HG03558 (cell line): ENCODE measurements at regions not wholly inside any gene's neighbourhood (a gene's known extent, or its start where the extent isn't known, plus 50 kb on each side); places are given as distances from the start of the nearest gene placed in this dataset.

Experiments used
- ATAC-seq: cut with Tn5 transposase; IDR thresholded peaks from one replicate; pipeline ENCODE4 v1.9.1; 2021; ENCODE audit warnings: moderate number of reproducible peaks; ENCODE audit not compliant: unreplicated experiment; ENCODE audit errors: extremely low read depth

DNA sequence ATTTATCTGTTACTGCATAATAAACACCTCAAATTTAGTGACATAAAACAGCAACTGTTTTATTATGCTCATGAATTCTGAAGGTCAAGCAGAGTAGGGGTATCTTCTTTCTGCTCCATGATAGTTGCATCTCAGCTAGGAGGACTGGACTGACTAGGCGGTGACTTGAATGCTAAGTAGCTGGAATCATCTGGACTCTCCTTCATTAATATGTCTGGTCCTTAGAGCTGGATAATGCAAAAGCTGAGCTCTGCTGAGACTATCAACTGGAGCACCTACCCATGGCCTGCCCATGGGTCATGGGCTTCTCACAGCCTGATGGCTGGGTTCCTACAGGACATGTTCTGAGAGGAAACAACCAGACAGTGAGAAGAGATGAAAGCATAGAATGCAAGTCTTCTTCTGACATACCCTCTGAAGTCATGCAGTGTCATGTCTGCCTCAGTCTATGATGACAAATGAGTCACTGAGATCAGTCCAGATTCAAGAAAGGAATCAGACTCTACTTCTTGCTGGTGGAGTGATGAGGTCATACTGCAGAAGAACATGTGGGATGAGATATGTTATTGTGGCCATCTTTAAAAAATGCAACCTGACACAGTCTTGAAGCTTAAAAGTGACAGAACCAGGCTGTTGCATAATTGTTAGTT lies 174.2 kb upstream of the OSR1 start:
- ATAC-seq, result no peak

DNA sequence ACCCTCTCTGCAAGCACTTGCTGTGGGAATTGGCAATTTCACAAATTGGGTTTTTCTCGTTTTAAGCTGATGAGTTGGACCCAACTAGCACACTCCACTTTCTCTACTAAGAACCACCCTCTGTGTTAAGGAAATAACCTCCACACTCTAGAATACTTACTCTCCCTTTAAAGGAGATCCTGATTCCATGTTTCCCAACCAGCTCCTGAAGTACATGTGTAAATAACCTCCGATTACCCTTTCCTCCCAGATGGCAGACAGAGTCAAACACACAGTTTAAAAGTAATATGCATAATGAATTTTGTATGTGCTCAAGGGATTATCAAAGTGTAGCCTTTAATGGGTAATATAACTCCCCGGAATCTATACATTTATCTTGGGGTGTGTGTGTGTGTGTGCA lies 171.3 kb upstream of the OSR1 start:
- no peak for ATAC-seq

DNA sequence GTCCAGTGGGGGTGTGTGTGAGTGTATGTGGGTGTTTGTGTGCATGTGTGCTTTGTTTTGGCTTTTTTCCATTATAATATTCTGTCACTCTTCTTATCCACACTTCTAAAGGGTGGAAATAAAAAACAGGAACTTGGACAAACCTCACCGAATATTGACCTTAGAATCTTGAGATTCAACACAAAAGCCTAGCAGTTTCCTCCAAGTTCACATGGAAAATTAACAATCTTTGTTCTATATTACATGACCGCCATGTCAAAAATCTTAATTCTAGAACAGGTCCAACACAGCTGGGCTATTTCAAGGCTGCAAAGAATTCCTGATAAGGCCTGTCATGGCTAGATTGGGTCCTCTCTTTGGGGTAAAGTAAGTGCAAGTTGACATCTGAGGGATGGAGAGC lies 169.3 kb upstream of the OSR1 start:
- no peak for ATAC-seq

DNA sequence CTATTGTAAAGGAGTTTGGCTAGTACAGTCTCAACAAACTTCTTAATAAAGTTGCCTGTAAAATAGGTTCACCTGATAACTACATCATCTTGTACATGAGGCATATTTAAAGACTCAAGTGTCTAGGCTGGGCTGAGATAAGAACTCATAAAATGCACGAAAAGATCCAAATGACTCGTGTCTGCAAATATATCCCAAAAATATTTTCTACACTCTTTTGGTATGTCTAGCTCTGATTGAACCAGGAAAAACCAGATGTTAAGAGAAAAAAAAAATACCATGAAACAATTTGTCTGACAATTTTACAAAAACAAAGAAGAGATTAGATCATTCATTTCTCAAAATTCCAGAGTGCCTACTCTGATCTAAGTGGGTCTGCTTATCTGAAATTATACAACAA lies 166.9 kb upstream of the OSR1 start:
- no peak for ATAC-seq

DNA sequence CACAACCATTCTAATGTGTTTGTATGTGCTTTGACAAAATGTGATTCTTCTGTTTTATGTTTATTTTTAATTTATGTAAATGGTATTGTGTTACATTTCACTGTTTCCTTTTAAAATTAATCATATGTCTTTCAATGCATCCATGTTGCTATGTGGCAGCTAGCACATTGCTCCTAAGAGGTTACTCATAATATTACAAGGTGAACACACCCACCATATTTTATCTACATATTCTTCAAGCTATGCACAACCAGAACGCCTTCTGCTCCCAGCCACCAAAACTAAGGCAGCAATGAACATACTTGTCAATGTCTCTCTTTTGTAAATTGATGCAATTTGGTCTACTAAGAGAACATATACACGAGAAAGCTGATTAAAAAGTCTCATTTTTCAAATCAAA lies 160.6 kb upstream of the OSR1 start:
- no peak for ATAC-seq

DNA sequence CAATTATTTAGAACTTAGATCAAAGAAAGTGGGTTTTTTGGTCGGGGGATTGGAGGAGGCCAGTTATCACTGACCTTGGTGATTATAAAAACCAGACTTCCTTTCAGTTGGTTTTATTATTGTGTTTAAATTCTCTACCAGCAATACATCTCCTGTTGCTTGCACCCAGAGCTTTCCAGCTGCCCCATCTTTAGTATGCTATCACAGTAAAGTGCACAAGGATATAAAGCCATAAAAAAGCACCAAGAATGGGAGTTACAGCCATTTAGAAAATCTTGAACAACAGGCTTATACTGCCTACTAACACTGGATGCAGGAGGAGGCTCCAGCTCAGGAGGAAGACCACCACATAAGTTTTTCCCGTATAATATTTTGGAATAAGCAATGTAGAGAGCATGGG lies 148.7 kb upstream of the OSR1 start:
- ATAC-seq, result no peak

DNA sequence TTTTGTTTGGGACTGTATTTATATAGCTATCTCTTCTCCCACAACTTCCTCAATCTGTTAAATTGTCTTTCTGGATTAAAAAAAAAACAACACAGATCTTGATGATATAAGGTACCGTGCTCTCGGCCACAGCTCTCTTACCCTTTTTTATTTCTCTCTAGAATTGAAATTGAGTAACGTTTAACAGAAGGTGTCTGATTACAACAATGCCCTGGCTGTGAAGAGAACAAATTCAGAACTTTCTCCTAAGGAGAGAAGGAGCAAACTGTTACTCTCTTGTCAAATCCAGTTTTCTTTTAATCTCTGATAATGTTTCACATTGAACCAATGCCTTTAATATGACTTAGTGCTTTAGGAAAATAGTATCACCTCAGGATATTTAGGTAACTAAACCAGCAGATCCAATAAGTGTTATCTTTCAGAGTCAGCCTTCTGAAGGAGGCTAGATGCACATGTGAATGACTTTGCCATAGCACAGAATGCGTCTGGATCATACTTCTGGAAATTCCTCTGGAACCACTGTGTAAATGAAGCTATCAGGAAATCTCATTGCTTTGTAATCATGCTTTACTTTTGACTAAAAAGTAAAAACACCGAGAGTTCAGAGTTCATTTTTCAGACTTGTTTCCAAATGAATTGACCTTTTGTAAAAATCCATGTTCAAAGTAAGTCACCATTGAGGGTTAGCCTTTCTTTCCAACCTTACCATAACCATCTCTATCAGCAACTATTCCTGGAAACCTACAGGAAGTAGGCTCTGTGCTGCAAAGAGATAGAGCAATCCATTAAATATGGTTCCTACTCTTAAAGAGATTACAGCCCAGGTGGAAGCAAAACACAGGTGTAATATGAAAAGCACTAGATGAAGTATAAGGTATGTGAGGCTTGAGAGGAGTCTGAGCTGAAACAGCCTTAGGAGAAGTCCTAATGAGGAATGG lies 147.0 kb upstream of the OSR1 start:
- ATAC-seq, result no peak

DNA sequence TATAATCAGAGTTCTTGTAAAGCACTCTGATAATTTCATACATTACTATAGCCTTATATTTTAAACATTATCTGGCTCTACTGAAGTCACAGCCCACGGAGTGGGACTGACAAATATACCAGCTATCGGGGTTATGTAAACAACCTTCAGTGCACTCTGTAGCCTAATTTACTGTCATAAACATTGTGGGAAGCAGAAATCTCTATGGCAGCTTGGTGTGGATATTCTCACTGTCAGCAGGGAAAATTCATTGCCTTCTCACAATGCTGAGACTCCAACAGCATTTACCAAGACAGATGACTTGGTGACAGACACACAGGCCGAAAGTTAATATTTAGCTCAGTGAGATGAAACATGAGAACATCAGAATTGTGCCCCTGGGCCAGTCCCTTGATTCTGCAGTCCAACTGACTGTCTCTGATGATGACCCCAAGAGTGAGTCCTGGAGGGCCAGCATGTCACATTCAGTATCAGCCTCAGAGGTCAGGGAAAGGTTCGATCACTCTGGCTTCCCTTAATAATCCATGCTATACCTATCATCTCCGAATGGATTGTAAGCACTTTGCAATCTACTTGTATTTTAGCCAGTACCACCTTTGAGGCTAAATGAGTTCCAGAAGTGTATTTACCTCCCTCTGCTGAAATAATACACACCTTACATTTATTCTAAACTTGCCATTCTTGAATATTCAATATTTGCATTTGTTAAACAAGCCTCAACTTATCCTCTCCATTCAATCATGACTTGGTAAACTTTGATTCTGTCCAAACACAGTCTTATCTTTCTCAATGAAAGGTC lies 146.2 kb upstream of the OSR1 start:
- ATAC-seq, result no peak

DNA sequence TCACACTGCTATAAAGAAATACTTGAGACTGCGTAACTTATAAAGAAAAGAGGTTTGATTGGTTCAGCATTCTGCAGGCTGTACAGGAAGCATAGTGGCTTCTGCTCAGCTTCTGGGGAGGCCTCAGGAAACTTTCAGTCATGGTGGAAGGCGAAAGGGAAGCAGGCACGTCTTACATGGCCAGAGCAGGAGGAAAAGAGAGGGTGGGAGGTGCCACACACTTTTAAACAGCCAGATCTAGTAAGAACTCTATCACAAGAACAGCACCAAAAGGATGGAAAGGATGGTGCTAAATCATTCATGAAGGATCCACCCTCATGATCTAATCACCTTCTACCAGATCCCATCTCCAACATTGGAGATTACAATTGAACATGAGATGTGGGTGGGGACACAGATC lies 145.5 kb upstream of the OSR1 start:
- no peak for ATAC-seq

DNA sequence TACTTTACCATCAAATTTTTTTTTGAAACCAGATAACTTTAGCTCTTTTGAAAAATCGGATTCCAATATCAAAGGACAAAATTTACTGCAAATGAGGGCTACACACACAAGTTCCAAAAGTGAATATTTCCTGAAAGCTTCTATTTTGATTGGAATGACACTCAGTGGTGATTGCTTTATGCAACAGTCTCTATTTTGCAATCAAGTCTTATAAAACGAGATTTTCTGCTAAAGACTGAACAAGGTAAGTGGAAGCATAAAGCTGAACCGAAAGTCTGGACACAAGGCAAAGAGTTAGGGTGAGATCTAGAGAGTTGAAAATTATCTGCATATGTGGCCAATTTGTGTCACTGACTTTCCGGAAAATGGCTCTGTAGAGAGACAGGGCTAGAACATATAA lies 145.0 kb upstream of the OSR1 start:
- ATAC-seq, result no peak

DNA sequence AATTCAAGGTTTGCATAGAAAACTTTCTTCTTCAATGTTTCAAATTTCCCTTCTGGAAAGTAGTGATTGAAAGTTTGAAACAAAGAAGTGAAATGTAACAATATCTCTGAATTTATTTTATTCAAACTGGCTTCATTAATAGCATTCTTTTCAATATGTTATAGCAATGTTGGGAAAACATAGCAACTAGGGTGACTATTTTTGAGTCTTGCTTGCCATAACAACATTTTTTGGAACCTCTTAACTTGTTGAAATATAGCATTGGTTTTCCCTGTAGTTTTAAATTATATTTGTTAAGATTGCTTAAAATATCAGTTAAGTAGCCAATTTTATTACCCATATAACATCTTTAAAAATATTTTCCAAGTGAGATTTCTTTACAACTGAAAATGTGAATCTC lies 141.7 kb upstream of the OSR1 start:
- no peak for ATAC-seq

DNA sequence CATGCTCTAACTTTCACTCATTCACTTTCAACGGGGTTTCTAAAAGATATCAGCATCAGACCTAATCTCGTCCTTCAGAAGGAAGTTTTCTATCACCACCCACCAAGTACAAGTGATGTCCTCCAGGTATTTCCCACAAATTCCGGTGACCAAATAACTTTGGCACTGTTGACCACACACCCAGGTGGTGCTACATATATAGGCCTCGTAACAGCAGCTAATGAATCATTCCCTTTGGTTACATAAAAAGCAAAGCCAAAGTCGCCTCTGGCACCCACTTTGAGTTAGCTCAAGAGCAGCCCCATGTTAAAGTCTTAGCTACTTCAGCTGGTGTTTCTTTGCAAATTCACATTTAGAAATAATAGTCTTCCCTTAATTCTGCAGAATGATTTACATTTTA lies 138.2 kb upstream of the OSR1 start:
- ATAC-seq, result no peak

DNA sequence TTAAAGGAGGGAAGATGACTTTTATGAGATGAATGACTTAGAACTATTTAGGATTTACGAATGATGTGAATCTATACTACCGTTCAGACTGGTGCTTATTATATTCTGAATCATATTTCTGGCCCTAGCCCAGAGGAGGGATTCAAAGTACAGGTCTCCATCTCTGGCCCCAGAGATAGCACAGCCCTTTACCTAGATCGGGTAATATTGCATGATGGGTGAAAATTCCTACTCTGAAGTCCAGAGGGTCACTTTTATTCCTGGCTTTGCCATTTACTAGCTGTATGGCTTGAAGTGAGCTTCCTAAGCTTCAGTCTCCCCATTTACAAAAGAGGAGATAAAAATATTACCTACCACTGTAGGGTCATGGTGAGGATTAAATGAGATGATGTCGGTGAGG lies 135.8 kb upstream of the OSR1 start:
- no peak for ATAC-seq

DNA sequence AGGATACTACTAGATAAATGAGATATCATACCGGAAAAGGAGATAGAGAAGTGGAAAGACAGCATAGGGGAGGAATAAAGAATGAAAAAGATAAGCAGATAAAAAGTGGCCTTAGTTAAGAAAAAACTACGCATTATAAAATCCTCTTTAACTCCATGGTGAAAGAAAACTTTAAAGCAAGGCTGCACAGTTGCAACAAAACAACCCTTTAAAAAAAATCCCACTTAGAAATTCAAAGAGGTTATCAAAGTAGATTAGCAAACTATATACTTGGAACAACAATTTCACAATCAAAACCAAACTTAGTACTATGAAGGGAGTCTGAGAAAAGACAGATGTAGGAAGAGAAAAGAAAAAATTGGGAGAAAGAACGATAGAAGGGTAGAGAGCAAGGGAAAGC lies 133.4 kb upstream of the OSR1 start:
- ATAC-seq, result no peak

DNA sequence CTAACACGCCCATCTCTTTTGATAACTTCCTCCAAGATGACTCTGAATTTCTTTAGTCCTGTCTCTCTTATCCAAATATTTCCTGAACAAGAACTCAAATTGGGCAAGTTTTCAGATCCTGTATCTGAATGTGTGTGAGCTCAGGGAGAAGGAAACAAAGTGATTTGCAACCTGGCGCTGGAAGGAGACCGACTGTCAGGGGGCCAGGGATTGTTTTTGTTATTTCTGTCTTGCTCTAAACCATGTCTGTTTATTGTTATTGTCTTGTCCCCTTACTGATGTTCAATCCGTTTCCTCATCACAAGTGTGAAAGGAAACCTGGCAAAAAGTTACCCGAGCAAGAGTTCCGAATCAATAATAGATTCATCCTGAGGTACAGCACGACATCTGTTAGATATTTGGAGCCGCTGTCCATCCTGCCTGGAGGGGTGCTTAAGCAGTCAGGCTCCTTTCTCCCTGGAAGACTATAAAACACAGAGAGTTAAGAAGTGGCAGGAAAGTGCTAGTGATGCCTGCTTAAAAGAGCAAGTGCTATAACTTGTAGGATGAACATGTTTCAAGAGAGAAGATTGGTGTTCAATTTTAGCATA lies 132.5 kb upstream of the OSR1 start:
- ATAC-seq, result no peak

DNA sequence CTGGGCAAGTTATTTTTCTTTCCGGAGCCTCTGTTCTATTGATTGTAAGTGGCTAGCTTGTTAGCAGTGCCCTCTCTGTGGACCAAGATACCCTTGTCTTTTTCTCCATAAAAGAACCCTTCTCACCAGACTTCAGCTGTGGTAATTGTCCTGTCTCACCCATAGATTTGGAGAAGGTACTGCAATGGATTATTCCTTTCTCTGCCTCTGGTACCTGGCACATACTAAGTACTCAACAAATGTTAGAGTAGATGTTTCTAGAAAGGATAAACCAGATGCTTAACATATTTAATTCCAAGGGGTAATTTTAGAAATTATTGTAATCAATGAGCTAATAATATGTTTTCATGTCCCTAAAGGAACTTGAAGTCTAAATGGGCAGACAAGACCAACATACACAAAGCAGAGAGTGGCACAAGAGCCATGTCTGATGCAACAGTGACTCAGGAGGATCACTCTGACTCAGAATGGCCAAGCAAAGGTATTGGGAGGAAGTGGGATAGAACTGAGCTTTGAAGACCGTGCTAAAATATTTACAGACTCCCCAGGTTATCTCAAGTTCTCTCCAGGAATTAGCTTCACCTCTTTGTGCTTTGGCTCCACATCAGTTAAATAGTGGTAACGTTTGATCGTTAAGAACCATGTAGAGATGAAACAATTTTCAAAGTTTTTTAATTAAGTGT lies 129.7 kb upstream of the OSR1 start:
- ATAC-seq, result peak; percentile 94

DNA sequence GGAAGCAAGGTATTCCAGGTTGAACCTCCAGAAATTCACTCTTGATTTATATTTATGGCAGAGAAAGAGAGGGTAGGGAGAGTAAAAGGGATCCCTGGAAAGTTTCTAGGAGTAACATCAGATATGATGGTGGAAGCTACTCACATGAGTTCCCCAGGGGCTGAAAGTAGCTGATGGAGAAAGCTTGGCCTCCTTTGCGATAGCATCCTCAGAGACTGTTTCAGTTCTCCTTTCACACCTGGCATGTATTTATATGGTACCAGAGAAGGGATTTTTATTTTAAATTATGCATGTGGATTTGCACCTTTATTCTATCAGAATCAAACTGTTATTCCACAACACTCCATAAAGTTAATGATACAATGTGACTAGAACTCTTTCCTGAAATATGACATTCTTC lies 126.3 kb upstream of the OSR1 start:
- no peak for ATAC-seq

DNA sequence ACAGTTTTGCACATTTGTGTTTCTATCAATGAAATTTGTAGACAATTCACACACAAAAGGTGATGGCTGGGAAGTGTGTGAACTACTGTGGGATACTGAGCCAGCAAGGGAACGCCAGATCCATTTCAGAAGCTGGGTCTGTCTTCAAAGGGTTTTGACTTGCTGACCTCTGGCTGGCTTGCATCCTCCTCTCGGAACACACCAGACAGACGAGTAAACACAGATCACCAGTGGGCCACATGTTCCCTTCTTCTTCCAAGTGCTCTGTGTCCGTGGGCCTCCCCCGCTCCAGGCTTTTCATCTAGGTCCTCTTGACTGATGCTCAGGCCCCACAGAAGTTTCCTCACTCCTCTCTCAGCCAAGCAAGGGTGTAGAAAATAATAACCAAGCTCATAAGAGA lies 122.2 kb upstream of the OSR1 start:
- no peak for ATAC-seq

DNA sequence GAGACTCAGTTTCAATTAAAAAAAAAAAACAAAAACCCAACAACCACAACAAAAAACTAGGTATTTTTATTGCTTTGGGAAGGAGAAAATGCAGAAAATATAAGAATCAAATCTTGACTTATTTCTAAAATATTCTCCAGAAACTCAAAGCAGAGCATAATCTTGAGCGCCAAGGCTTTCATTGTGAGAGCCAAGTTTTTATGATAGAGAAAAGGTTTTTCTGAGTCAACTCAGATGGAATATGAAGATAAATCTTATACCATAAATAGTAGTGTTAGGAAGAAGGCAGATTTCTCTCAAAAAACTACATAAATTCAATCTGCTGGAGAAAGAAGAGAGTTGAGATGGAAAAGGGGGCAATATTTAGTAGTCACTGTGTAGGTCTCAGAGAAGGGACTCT lies 121.2 kb upstream of the OSR1 start:
- ATAC-seq, result no peak

DNA sequence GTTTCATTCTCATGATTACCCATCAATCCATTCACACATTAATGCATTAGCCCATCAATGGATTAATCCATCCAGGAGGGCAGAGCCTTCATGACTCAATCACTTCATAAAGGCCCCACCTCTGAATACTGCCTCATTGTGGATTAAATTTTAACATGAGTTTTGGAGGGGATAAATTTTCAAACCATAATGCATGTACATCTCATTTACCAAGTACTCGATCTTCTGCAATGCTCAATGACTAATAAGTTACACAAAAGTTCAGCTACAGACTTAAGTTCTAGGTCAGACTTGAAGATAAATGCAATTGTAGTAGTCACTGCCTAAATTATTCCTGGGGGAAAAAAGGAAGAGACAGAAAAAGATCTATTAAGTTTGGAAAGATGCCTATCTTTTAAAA lies 120.0 kb upstream of the OSR1 start:
- ATAC-seq, result no peak
